ENCODE measurements at regions not wholly inside any gene's neighbourhood (a gene's known extent, or its start where the extent isn't known, plus 50 kb on each side); places are given as distances from the start of the nearest gene placed in this dataset.

GRCh38 chr3:25056036-25056755 lies 371.9 kb upstream of the RARB start:
- TF ChIP-seq EZH2phosphoT487 (IDR thresholded peaks at IDR 0.05; ENCODE audit: insufficient read depth, low read depth) (no peak), EZH2 (IDR thresholded peaks at IDR 0.05; ENCODE audit: insufficient read depth, poor library complexity, severe bottlenecking) (no peak)

All from GM23248 (cell line).